Activated CD4-positive, CD25-positive, alpha-beta regulatory T cell treated with anti-CD3 and anti-CD28 coated beads, Interleukin-2, amount 50 U/mL, for 72 hours (primary cell): ENCODE measurements at regions not wholly inside any gene's neighbourhood (a gene's known extent, or its start where the extent isn't known, plus 50 kb on each side); places are given as distances from the start of the nearest gene placed in this dataset.

Experiments used
- DNase-seq: peaks from one replicate; pipeline ENCODE4 v3.0.0; 2021

- no peak for DNase-seq
Measured at GRCh38 chr3:104537323-104537722, 829.4 kb upstream of the ALCAM start.

GRCh38 chr3:104546301-104546700 lies 820.4 kb upstream of the ALCAM start:
- no peak for DNase-seq

- no peak for DNase-seq
Measured at GRCh38 chr3:104547031-104547430, 819.7 kb upstream of the ALCAM start.

GRCh38 chr3:104548401-104548800 lies 818.3 kb upstream of the ALCAM start:
- DNase-seq: no peak

GRCh38 chr3:104549099-104549714 lies 817.5 kb upstream of the ALCAM start:
- DNase-seq: no peak

- no peak for DNase-seq
Measured at GRCh38 chr3:104553121-104553520, 813.6 kb upstream of the ALCAM start.

- no peak for DNase-seq
Measured at GRCh38 chr3:104554425-104554824, 812.3 kb upstream of the ALCAM start.

- DNase-seq: no peak
Measured at GRCh38 chr3:104555728-104556127, 811.0 kb upstream of the ALCAM start.

GRCh38 chr3:104556372-104557078 lies 810.2 kb upstream of the ALCAM start:
- no peak for DNase-seq

GRCh38 chr3:104561324-104561723 lies 805.4 kb upstream of the ALCAM start:
- DNase-seq: no peak

- peak; percentile 51 for DNase-seq
Measured at GRCh38 chr3:104564045-104564643, 802.6 kb upstream of the ALCAM start.

GRCh38 chr3:104566054-104566453 lies 800.7 kb upstream of the ALCAM start:
- no peak for DNase-seq

- no peak for DNase-seq
Measured at GRCh38 chr3:104575634-104576033, 791.1 kb upstream of the ALCAM start.

GRCh38 chr3:104578558-104578957 lies 788.2 kb upstream of the ALCAM start:
- no peak for DNase-seq

GRCh38 chr3:104582092-104582491 lies 784.6 kb upstream of the ALCAM start:
- DNase-seq: no peak

- no peak for DNase-seq
Measured at GRCh38 chr3:104584682-104585081, 782.0 kb upstream of the ALCAM start.

- no peak for DNase-seq
Measured at GRCh38 chr3:104586344-104586743, 780.4 kb upstream of the ALCAM start.

GRCh38 chr3:104588442-104588841 lies 778.3 kb upstream of the ALCAM start:
- DNase-seq: no peak

GRCh38 chr3:104591776-104592175 lies 774.9 kb upstream of the ALCAM start:
- DNase-seq: no peak

GRCh38 chr3:104594491-104594890 lies 772.2 kb upstream of the ALCAM start:
- no peak for DNase-seq

- DNase-seq: no peak
Measured at GRCh38 chr3:104596054-104596453, 770.7 kb upstream of the ALCAM start.

GRCh38 chr3:104596551-104596950 lies 770.2 kb upstream of the ALCAM start:
- DNase-seq: no peak

- DNase-seq: no peak
Measured at GRCh38 chr3:104598848-104599511, 767.7 kb upstream of the ALCAM start.
